SKM-1 (cell line): ENCODE measurements at regions not wholly inside any gene's neighbourhood (a gene's known extent, or its start where the extent isn't known, plus 50 kb on each side); places are given as distances from the start of the nearest gene placed in this dataset.
"Not testable (repeated sequence)": the region's sequence is repeated elsewhere in the genome, so short reads cannot be mapped to it uniquely, and the experiment has no call there.

ENCODE experiments used
- DNase-seq: peaks from one replicate; lab custom pipeline; 2025; ENCODE audit not compliant: unreplicated experiment; lab: John Stamatoyannopoulos, UW

DNA sequence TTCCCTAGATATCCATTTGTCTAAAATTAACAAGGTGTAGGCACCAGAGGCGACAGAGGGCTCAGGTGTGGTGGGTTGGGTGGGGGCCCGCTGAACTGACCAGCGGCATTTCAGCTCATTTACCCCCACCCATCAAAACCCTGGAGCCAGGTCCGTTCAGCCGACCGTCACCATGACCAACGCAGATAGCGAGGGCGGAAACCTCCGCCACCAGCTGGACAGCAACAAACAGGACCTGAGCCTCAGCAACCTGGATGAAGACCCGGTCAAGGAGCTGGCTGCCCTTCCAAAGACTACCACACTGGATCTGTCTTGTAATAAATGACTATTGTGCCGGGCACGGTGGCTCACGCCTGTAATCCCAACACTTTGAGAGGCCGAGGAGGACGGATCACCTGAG is 120.8 kb upstream of the LGSN start:
- no peak for DNase-seq

DNA sequence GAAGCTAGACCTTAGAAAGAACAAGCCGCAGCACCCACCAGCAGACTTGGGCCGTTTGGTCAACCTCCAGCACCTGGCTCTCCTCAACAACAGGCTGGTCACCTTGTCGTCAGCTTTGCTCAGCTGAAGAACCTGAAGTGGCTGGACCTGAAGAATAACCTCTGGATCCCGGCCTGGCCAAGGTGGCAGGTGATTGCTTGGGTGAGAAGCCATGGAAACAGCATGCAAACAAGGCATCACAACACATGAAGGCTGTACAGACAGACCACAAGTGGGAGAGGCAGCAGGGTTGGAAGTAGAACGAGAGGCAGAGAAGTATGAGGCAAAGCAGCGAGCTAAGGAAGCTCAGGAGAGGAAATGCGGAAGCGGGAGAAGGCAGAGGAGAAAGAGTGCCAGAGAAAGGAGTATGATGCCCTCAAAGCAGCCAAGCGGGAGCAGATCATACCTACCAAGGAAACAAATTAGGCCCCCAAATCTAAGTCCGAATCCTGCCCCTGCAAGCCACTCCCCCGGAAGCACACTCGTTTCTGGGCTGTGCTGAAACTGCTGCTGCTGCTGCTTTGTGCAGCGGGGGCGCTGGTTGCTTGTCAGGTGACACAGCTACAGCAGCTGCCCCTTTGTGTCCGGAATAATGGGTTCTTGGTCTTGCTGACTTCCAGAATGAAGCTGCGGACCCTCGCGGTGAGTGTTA is 121.6 kb upstream of the LGSN start:
- no peak for DNase-seq

GRCh38 chr6:63442870-63443269 is 123.1 kb upstream of the LGSN start:
- no peak for DNase-seq

DNA sequence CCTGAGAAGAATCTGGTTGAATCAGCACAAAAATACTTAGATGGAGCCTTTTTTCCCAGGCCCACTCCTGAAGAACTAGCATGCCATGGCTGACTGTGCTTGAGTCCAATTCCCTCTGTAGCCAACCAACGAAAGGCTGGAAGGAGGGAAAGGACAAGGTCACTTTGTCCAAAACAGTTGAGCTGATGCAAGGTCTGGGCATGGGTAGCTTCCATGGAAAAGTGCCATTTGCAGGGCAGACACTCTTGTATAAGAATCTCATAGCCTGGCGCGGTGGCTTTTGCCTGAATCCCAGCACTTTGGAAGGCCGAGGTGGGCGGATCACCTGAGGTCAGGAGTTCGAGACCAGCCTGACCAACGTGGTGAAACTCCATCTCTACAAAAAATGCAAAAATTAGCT is 125.0 kb upstream of the LGSN start:
- DNase-seq: no peak

DNA sequence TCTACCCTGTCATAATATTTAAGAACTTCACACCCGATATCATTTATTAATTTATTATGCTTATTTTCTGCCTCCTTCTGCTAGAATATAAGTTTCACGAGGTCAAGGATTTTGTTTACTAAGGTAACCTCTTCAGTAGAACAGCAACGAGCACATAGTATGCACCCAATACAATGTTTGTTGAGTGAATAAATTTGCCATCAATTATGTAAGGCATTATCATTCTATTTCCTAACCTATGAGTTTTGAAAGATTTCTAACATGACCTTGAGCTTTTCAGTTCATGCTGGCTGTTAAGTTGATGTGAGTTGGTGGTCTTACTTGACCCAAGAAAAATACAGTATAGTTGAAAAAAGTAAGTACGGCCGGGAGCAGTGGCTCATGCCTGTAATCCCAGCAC is 125.9 kb upstream of the LOC128125822 start:
- no peak for DNase-seq

DNA sequence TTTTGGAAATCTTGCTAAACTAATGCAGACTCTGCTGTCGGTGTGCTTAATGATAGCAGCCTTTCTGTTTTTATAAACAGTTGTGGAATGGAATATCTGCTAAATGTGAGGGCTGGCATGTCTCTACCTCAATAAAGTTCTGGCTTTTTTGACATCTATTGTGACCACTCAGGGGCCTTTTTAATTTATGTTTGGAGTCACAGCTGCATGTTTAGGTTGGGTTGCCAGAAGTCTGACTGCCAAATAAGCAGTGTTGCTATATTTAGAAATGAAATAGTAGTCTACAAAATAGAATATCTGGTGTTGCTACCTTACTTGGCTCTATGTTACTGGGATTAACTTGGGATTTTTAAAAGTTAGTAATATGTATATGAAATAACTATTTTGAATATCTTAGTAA is 125.1 kb upstream of the LOC128125822 start:
- DNase-seq: no peak

- no peak for DNase-seq
These were observed 124.1 kb upstream of the LOC128125822 start for GRCh38 chr6:63448229-63448628.

DNA sequence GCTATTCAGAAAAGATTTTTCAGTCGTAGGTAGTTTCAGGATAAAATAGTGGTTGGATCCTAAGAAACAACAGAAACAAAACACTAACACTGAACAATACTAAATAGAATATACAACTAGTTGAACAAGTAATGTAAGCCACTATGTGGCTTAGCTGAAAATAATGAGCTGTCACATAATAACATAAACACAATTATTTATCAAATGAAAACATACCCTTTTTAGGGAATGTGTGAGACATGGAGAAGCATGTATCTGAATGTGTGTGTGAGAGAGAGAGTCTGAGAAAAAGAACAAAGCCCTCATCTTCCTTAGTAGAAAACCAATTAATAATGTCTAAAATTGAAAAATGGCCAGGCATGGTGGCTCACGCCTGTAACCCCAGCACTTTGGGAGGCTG is 122.6 kb upstream of the LOC128125822 start:
- DNase-seq: no peak

GRCh38 chr6:63451238-63451637 is 121.0 kb upstream of the LOC128125822 start:
- no peak for DNase-seq

- no peak for DNase-seq
These were observed 120.2 kb upstream of the LOC128125822 start for GRCh38 chr6:63452125-63452524.

DNA sequence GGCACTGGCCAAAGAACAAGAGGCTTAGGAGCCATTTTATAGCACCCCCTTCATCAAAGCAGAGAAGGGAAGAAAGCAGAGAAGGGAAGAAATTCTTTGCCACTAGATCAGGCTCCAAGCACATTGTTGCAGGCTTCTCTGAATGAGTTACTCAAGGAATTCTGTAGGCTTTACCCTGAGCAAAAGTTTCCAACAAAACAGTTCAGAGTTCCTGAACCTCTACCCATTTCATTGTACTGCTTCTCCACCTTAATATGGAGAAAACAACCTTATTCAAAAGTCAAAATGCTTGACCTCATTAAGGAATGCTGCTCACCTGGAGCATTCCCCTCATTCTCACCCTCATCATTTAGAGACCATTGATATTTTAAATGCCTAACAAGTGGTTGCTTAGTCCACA is 115.5 kb upstream of the LOC128125822 start:
- no peak for DNase-seq

- DNase-seq: no peak
These were observed 113.7 kb upstream of the LOC128125822 start for GRCh38 chr6:63458480-63459115.

GRCh38 chr6:63459814-63460213 is 112.5 kb upstream of the LOC128125822 start:
- DNase-seq: no peak

DNA sequence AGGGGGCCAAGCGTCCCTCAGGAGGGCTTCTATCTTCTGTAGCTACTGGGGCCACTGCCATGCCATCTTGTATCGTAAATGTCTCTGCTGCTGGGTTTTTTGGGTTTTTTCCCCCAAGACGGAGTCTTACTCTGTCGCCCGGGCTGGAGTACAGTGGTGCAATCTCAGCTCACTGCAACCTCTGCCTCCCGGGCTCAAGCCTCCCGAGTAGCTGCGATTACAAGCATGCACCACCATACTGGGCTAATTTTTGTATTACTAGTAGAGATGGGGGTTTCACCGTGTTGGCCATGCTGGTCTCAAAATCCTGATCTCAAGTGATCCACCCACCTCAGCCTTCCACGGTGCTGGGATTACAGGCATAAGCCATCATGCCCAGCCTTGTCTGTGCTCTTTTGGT is 111.3 kb upstream of the LOC128125822 start:
- DNase-seq: no peak

- no peak for DNase-seq
These were observed 108.2 kb upstream of the LOC128125822 start for GRCh38 chr6:63464060-63464459.

GRCh38 chr6:63465750-63466149 is 106.5 kb upstream of the LOC128125822 start:
- no peak for DNase-seq

- DNase-seq: no peak
These were observed 106.0 kb upstream of the LOC128125822 start for GRCh38 chr6:63466242-63466733.

- no peak for DNase-seq
These were observed 104.9 kb upstream of the LOC128125822 start for GRCh38 chr6:63467247-63467954.

DNA sequence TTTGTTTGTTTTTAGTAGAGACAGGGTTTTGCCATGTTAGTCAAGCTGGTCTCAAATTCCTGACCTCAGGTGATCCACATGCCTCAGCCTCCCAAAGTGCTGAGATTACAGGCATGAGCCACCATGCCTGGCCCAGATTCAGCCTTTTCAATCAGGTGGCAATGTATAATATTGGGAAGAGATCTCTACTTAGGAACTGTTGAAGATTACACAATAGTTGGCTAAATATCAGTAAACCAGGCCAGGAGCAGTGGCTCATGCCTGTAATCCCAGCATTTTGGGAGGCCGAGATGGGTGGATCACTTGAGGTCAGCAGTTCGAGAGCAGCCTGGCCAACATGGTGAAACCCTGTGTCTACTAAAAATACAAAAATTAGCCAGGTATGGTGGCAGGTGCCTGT is 101.1 kb upstream of the LOC128125822 start:
- DNase-seq: not testable (repeated sequence)

DNA sequence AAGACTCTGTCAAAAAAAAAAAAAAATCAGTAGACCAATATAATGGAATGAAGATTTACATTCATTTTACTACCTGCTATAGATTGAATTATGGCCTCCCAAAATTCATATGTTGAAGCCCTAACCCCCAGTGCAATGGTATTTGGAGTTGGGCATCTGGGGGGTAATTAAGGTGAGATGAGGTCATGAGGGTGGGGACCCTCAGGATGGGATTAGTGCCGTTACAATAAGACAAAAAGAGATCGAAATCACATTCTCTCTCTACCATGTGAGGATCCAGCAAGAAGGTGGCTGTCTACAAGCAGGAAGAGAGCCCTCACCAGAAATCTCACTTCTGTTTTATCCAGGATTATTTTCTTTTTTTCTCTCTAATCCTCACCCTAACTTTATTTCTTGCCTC is 100.6 kb upstream of the LOC128125822 start:
- DNase-seq: no peak

DNA sequence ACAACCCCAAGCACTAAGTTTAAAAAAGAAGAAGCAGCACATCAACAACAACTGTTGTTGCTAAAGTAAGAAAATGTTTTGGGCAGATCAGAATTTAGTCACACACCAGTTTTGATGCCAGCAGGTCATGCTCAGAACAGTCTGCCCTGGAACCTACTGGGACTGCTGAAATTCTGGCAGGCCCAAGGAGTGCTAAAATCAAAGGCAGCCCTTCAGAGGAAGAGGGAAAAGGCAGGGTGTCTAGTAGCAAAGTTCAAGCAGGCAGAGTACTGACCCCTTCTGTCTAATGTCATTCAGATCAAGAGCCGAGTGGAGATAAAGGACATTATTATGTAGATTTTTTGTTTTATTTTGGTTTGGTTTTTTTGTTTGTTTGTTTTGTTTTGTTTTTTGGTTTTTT is 96.6 kb upstream of the LOC128125822 start:
- DNase-seq: no peak

DNA sequence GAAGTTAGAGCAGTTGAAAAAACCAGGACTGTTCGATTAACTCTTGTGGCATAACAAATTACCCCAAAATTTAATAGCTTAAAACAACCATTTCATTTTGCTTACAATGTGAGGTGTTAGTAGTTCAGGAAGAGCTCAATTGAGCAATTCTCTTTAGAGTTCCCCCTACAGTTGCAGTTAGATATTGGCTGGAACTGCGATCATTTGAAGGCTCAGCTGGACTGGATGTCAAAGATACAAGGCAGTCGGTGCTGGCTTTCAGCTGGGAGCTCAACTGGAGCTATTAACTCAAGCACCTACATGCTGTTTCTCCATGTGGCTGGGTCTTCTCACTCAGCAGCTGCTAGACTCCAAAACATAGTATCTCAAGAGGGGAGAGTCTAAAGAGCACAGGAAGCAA is 96.0 kb upstream of the LOC128125822 start:
- DNase-seq: no peak
